ENCODE measurements at regions not wholly inside any gene's neighbourhood (a gene's known extent, or its start where the extent isn't known, plus 50 kb on each side); places are given as distances from the start of the nearest gene placed in this dataset.
"Not testable (repeated sequence)": the region's sequence is repeated elsewhere in the genome, so short reads cannot be mapped to it uniquely, and the experiment has no call there.

- not testable (repeated sequence) for H3K9me3 ChIP-seq (replicated peaks in 1 of 2; ENCODE audit: control insufficient read depth in 2 of 2, insufficient read depth in 1 of 2, low read depth in 1 of 2, low read length in 2 of 2); H3K14ac ChIP-seq (ENCODE audit: low read length); DNase-seq (ENCODE audit: low spot score); H4K8ac ChIP-seq (ENCODE audit: low read depth, low read length); H2BK12ac ChIP-seq (ENCODE audit: low read length); H2AFZ ChIP-seq (ENCODE audit: low read length); H3K27me3 ChIP-seq (ENCODE audit: control insufficient read depth in 3 of 3, insufficient read depth in 3 of 3, low read depth in 1 of 3, low read length in 3 of 3); H3K36me3 ChIP-seq (replicated peaks in 1 of 2; ENCODE audit: control insufficient read depth in 2 of 2, insufficient read depth in 2 of 2, low read length in 2 of 2); H2BK5ac ChIP-seq (ENCODE audit: low read length); H3K4me2 ChIP-seq (ENCODE audit: insufficient read depth, low read length, poor library complexity, severe bottlenecking); H3K27ac ChIP-seq (replicated peaks; ENCODE audit: low read length); H2AK5ac ChIP-seq (ENCODE audit: low read depth, low read length); H2BK120ac ChIP-seq (ENCODE audit: low read depth, low read length); H3K79me1 ChIP-seq (ENCODE audit: low read depth, low read length); H3K4me3 ChIP-seq (ENCODE audit: low read length in 2 of 2); H2BK15ac ChIP-seq (ENCODE audit: low read length); H4K91ac ChIP-seq (ENCODE audit: low read depth, low read length, poor library complexity); H3K4me1 ChIP-seq (ENCODE audit: control insufficient read depth in 2 of 2, insufficient read depth in 1 of 2, low read depth in 1 of 2, low read length in 2 of 2); H3K23ac ChIP-seq (ENCODE audit: low read depth, low read length, poor library complexity); H3K9ac ChIP-seq (ENCODE audit: low read depth, low read length, poor library complexity); H3K4ac ChIP-seq (ENCODE audit: low read length); H3K18ac ChIP-seq (ENCODE audit: low read length)
- no CpG with 5 or more reads among the region's 3 CpGs for WGBS, 2 donors (ENCODE audit: extremely low coverage in 2 of 2, insufficient read length in 2 of 2, insufficient replicate concordance in 1 of 2)
These were observed 74.1 kb upstream of the PTHLH start for GRCh38 chr12:28046600-28046999.

- no peak overlapping the region for H3K23ac ChIP-seq (ENCODE audit: low read depth, low read length, poor library complexity)
- H3K9me3 ChIP-seq (replicated peaks in 1 of 2; ENCODE audit: control insufficient read depth in 2 of 2, insufficient read depth in 1 of 2, low read depth in 1 of 2, low read length in 2 of 2), result no peaks in the 10 kb centered on the region
- H3K27me3 ChIP-seq (ENCODE audit: control insufficient read depth in 3 of 3, insufficient read depth in 3 of 3, low read depth in 1 of 3, low read length in 3 of 3), result no peaks in the 10 kb centered on the region
- H3K9ac ChIP-seq (ENCODE audit: low read depth, low read length, poor library complexity), result no peak overlapping the region
- no peak overlapping the region for H2BK120ac ChIP-seq (ENCODE audit: low read depth, low read length)
- H3K27ac ChIP-seq (replicated peaks; ENCODE audit: low read length), result no peak overlapping the region
- H3K79me1 ChIP-seq (ENCODE audit: low read depth, low read length), result no peaks in the 10 kb centered on the region
- no peak overlapping the region for H3K18ac ChIP-seq (ENCODE audit: low read length)
- no peaks in the 10 kb centered on the region for H3K4me1 ChIP-seq (ENCODE audit: control insufficient read depth in 2 of 2, insufficient read depth in 1 of 2, low read depth in 1 of 2, low read length in 2 of 2)
- no peak overlapping the region for H2AK5ac ChIP-seq (ENCODE audit: low read depth, low read length)
- WGBS, 2 donors (ENCODE audit: extremely low coverage in 2 of 2, insufficient read length in 2 of 2, insufficient replicate concordance in 1 of 2), result no CpG with 5 or more reads among the region's 2 CpGs
- no peak for DNase-seq (ENCODE audit: low spot score)
- H2BK15ac ChIP-seq (ENCODE audit: low read length), result no peak overlapping the region
- no peak overlapping the region for H4K91ac ChIP-seq (ENCODE audit: low read depth, low read length, poor library complexity)
- no peak overlapping the region for H2BK5ac ChIP-seq (ENCODE audit: low read length)
- no peak overlapping the region for H2BK12ac ChIP-seq (ENCODE audit: low read length)
- no peak overlapping the region for H3K14ac ChIP-seq (ENCODE audit: low read length)
- no peak overlapping the region for H3K4me2 ChIP-seq (ENCODE audit: insufficient read depth, low read length, poor library complexity, severe bottlenecking)
- H3K4me3 ChIP-seq (ENCODE audit: low read length in 2 of 2), result no peak overlapping the region
- no peak overlapping the region for H4K8ac ChIP-seq (ENCODE audit: low read depth, low read length)
- H3K36me3 ChIP-seq (replicated peaks in 1 of 2; ENCODE audit: control insufficient read depth in 2 of 2, insufficient read depth in 2 of 2, low read length in 2 of 2), result no peaks in the 10 kb centered on the region
- H3K4ac ChIP-seq (ENCODE audit: low read length), result no peak overlapping the region
- no peak overlapping the region for H2AFZ ChIP-seq (ENCODE audit: low read length)
These were observed 78.1 kb upstream of the PTHLH start for GRCh38 chr12:28050606-28051005.

- Histone ChIP-seq H2BK5ac (ENCODE audit: low read length) (no peak overlapping the region), H3K4me1 (ENCODE audit: control insufficient read depth in 2 of 2, insufficient read depth in 1 of 2, low read depth in 1 of 2, low read length in 2 of 2) (no peaks in the 10 kb centered on the region), H2BK15ac (ENCODE audit: low read length) (no peak overlapping the region), H3K27me3 (ENCODE audit: control insufficient read depth in 3 of 3, insufficient read depth in 3 of 3, low read depth in 1 of 3, low read length in 3 of 3) (no peaks in the 10 kb centered on the region), H2BK120ac (ENCODE audit: low read depth, low read length) (no peak overlapping the region), H3K79me1 (ENCODE audit: low read depth, low read length) (no peaks in the 10 kb centered on the region), H3K14ac (ENCODE audit: low read length) (no peak overlapping the region), H2BK12ac (ENCODE audit: low read length) (no peak overlapping the region), H3K9me3 (replicated peaks in 1 of 2; ENCODE audit: control insufficient read depth in 2 of 2, insufficient read depth in 1 of 2, low read depth in 1 of 2, low read length in 2 of 2) (no peaks in the 10 kb centered on the region), H2AFZ (ENCODE audit: low read length) (no peak overlapping the region), H3K9ac (ENCODE audit: low read depth, low read length, poor library complexity) (no peak overlapping the region), H4K91ac (ENCODE audit: low read depth, low read length, poor library complexity) (no peak overlapping the region), H3K4me2 (ENCODE audit: insufficient read depth, low read length, poor library complexity, severe bottlenecking) (no peak overlapping the region), H3K36me3 (replicated peaks in 1 of 2; ENCODE audit: control insufficient read depth in 2 of 2, insufficient read depth in 2 of 2, low read length in 2 of 2) (no peaks in the 10 kb centered on the region), H3K18ac (ENCODE audit: low read length) (no peak overlapping the region), H3K4me3 (ENCODE audit: low read length in 2 of 2) (no peak overlapping the region), H2AK5ac (ENCODE audit: low read depth, low read length) (no peak overlapping the region), H3K27ac (replicated peaks; ENCODE audit: low read length) (no peak overlapping the region), H4K8ac (ENCODE audit: low read depth, low read length) (no peak overlapping the region), H3K23ac (ENCODE audit: low read depth, low read length, poor library complexity) (no peak overlapping the region), H3K4ac (ENCODE audit: low read length) (no peak overlapping the region)
- WGBS, 2 donors (ENCODE audit: extremely low coverage in 2 of 2, insufficient read length in 2 of 2, insufficient replicate concordance in 1 of 2), result no CpG with 5 or more reads among the region's 5 CpGs
- no peak for DNase-seq (ENCODE audit: low spot score)
These were observed 79.2 kb upstream of the PTHLH start for GRCh38 chr12:28051516-28052354.

- no peak overlapping the region for H2AFZ ChIP-seq (ENCODE audit: low read length)
- H2BK5ac ChIP-seq (ENCODE audit: low read length), result no peak overlapping the region
These were observed 81.0 kb upstream of the PTHLH start for GRCh38 chr12:28053564-28053963.

More at GRCh38 chr12:28053564-28053963, 81.0 kb upstream of the PTHLH start:
- Histone ChIP-seq H3K14ac (ENCODE audit: low read length) (no peak overlapping the region), H2BK15ac (ENCODE audit: low read length) (no peak overlapping the region), H3K4me2 (ENCODE audit: insufficient read depth, low read length, poor library complexity, severe bottlenecking) (no peak overlapping the region), H3K18ac (ENCODE audit: low read length) (no peak overlapping the region), H3K4me1 (ENCODE audit: control insufficient read depth in 2 of 2, insufficient read depth in 1 of 2, low read depth in 1 of 2, low read length in 2 of 2) (no peaks in the 10 kb centered on the region), H3K4ac (ENCODE audit: low read length) (no peak overlapping the region), H3K27ac (replicated peaks; ENCODE audit: low read length) (no peak overlapping the region), H2BK120ac (ENCODE audit: low read depth, low read length) (no peak overlapping the region), H2BK12ac (ENCODE audit: low read length) (no peak overlapping the region), H2AK5ac (ENCODE audit: low read depth, low read length) (no peak overlapping the region), H3K27me3 (ENCODE audit: control insufficient read depth in 3 of 3, insufficient read depth in 3 of 3, low read depth in 1 of 3, low read length in 3 of 3) (no peaks in the 10 kb centered on the region), H3K36me3 (replicated peaks in 1 of 2; ENCODE audit: control insufficient read depth in 2 of 2, insufficient read depth in 2 of 2, low read length in 2 of 2) (peaks cover 0 to 1% of the 10 kb centered on the region in 2 donors), H3K4me3 (ENCODE audit: low read length in 2 of 2) (no peak overlapping the region), H4K8ac (ENCODE audit: low read depth, low read length) (no peak overlapping the region), H4K91ac (ENCODE audit: low read depth, low read length, poor library complexity) (no peak overlapping the region), H3K9ac (ENCODE audit: low read depth, low read length, poor library complexity) (no peak overlapping the region), H3K23ac (ENCODE audit: low read depth, low read length, poor library complexity) (no peak overlapping the region), H3K9me3 (replicated peaks in 1 of 2; ENCODE audit: control insufficient read depth in 2 of 2, insufficient read depth in 1 of 2, low read depth in 1 of 2, low read length in 2 of 2) (no peaks in the 10 kb centered on the region), H3K79me1 (ENCODE audit: low read depth, low read length) (peaks cover 1% of the 10 kb centered on the region)
- no peak for DNase-seq (ENCODE audit: low spot score)
- no CpG with 5 or more reads among the region's 5 CpGs for WGBS, 2 donors (ENCODE audit: extremely low coverage in 2 of 2, insufficient read length in 2 of 2, insufficient replicate concordance in 1 of 2)

Data from neuronal stem cell (in vitro differentiated cells).